ENCODE measurements at regions not wholly inside any gene's neighbourhood (a gene's known extent, or its start where the extent isn't known, plus 50 kb on each side); places are given as distances from the start of the nearest gene placed in this dataset.

DNA sequence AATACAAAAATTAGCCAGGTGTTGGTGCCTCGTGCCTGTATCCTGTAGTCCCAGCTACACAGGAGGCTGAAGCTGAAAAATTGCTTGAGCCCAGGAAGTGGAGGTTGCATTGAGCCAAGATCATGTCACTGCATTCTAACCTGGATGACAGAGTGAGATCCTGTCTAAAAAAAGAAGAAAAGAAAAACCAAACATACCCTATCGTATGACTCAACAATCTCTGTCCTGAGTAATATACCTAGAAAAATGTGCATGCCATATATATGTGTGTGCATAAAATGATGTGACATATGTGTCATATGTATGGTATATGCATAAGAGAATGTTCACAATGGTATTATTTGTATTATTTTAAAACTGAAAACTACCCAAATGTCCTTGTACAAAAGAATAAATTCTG lies 261.5 kb upstream of the CLEC14A start:
- intact Hi-C loops (cut with DNase I): no loop called here
- no peak for DNase-seq
- Histone ChIP-seq H3K27ac (ENCODE audit: low read depth in 2 of 2, low read length in 2 of 2) (no peak overlapping the region), H3K27me3 (ENCODE audit: control insufficient read depth, insufficient read depth, low read length) (no peaks in the 10 kb centered on the region), H3K4me1 (ENCODE audit: control insufficient read depth in 2 of 3, insufficient read depth in 2 of 3, low read depth in 1 of 3, low read length in 3 of 3) (no peaks in the 10 kb centered on the region), H3K4me3 (ENCODE audit: low read length in 3 of 3) (no peak overlapping the region), H3K9me3 (ENCODE audit: control insufficient read depth in 2 of 3, insufficient read depth in 1 of 3, low read length in 3 of 3) (no peaks in the 10 kb centered on the region), H3K36me3 (ENCODE audit: control insufficient read depth in 2 of 3, insufficient read depth in 3 of 3, low read length in 3 of 3) (no peaks in the 10 kb centered on the region), H3K9ac (ENCODE audit: low read length in 3 of 3) (no peak overlapping the region)
- TF ChIP-seq, protein P1, sequence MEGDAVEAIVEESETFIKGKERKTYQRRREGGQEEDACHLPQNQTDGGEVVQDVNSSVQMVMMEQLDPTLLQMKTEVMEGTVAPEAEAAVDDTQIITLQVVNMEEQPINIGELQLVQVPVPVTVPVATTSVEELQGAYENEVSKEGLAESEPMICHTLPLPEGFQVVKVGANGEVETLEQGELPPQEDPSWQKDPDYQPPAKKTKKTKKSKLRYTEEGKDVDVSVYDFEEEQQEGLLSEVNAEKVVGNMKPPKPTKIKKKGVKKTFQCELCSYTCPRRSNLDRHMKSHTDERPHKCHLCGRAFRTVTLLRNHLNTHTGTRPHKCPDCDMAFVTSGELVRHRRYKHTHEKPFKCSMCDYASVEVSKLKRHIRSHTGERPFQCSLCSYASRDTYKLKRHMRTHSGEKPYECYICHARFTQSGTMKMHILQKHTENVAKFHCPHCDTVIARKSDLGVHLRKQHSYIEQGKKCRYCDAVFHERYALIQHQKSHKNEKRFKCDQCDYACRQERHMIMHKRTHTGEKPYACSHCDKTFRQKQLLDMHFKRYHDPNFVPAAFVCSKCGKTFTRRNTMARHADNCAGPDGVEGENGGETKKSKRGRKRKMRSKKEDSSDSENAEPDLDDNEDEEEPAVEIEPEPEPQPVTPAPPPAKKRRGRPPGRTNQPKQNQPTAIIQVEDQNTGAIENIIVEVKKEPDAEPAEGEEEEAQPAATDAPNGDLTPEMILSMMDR (IDR thresholded peaks at IDR 0.05; ENCODE audit: borderline replicate concordance, extremely low read depth, insufficient read depth): no peak
- no peak for FAIRE-seq

DNA sequence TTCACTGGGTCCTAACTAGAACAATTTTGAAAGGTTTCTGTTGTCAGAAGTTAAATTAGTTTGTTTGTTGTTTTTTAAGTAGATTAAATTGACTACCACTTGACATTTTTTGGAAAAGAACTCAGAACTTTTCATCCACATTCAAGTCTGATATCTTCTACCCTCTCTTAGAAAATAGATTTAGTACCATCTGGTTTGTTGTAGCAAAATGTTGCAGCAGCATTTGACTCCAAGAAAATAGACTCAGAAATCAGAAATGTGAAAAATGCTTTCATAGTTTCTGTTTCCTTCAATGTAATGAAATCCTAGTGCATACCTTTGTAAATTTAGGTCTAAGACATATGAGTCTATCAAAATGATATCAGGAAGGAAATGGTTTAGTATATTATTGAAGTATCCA lies 256.3 kb upstream of the CLEC14A start:
- intact Hi-C loops (cut with DNase I): no loop called here
- no peaks in the 10 kb centered on the region for H3K36me3 ChIP-seq (ENCODE audit: control insufficient read depth in 2 of 3, insufficient read depth in 3 of 3, low read length in 3 of 3)
- H3K27me3 ChIP-seq (ENCODE audit: control insufficient read depth, insufficient read depth, low read length): no peaks in the 10 kb centered on the region
- H3K9ac ChIP-seq (ENCODE audit: low read length in 3 of 3): no peak overlapping the region
- no peak for FAIRE-seq
- no peaks in the 10 kb centered on the region for H3K4me1 ChIP-seq (ENCODE audit: control insufficient read depth in 2 of 3, insufficient read depth in 2 of 3, low read depth in 1 of 3, low read length in 3 of 3)
- no peak for DNase-seq
- no peak overlapping the region for H3K27ac ChIP-seq (ENCODE audit: low read depth in 2 of 2, low read length in 2 of 2)
- H3K9me3 ChIP-seq (ENCODE audit: control insufficient read depth in 2 of 3, insufficient read depth in 1 of 3, low read length in 3 of 3): no peaks in the 10 kb centered on the region
- TF ChIP-seq, protein P1 (IDR thresholded peaks at IDR 0.05; ENCODE audit: borderline replicate concordance, extremely low read depth, insufficient read depth): no peak
- H3K4me3 ChIP-seq (ENCODE audit: low read length in 3 of 3): no peak overlapping the region

- TF ChIP-seq, protein P1 (IDR thresholded peaks at IDR 0.05; ENCODE audit: borderline replicate concordance, extremely low read depth, insufficient read depth): no peak
- FAIRE-seq: no peak
Measured at GRCh38 chr14:38507299-38507698, 251.4 kb upstream of the CLEC14A start.

GRCh38 chr14:38505973-38506249 lies 250.0 kb upstream of the CLEC14A start:
- H3K27ac ChIP-seq (ENCODE audit: low read depth in 2 of 2, low read length in 2 of 2): no peak overlapping the region
- intact Hi-C loops (cut with DNase I): no loop called here
- FAIRE-seq (no peak), DNase-seq (no peak)
- TF ChIP-seq, protein P1 (IDR thresholded peaks at IDR 0.05; ENCODE audit: borderline replicate concordance, extremely low read depth, insufficient read depth): no peak
- H3K9ac ChIP-seq (ENCODE audit: low read length in 3 of 3): no peak overlapping the region
- H3K27me3 ChIP-seq (ENCODE audit: control insufficient read depth, insufficient read depth, low read length): no peaks in the 10 kb centered on the region
- no peaks in the 10 kb centered on the region for H3K36me3 ChIP-seq (ENCODE audit: control insufficient read depth in 2 of 3, insufficient read depth in 3 of 3, low read length in 3 of 3)
- no peak overlapping the region for H3K4me3 ChIP-seq (ENCODE audit: low read length in 3 of 3)
- no peaks in the 10 kb centered on the region for H3K4me1 ChIP-seq (ENCODE audit: control insufficient read depth in 2 of 3, insufficient read depth in 2 of 3, low read depth in 1 of 3, low read length in 3 of 3)
- H3K9me3 ChIP-seq (ENCODE audit: control insufficient read depth in 2 of 3, insufficient read depth in 1 of 3, low read length in 3 of 3): no peaks in the 10 kb centered on the region

More at GRCh38 chr14:38507299-38507698, 251.4 kb upstream of the CLEC14A start:
- intact Hi-C loops (cut with DNase I): no loop called here
- no peak for DNase-seq
- no peaks in the 10 kb centered on the region for H3K27me3 ChIP-seq (ENCODE audit: control insufficient read depth, insufficient read depth, low read length)
- no peaks in the 10 kb centered on the region for H3K9me3 ChIP-seq (ENCODE audit: control insufficient read depth in 2 of 3, insufficient read depth in 1 of 3, low read length in 3 of 3)
- H3K4me3 ChIP-seq (ENCODE audit: low read length in 3 of 3): no peak overlapping the region
- H3K27ac ChIP-seq (ENCODE audit: low read depth in 2 of 2, low read length in 2 of 2): no peak overlapping the region
- no peaks in the 10 kb centered on the region for H3K36me3 ChIP-seq (ENCODE audit: control insufficient read depth in 2 of 3, insufficient read depth in 3 of 3, low read length in 3 of 3)
- no peaks in the 10 kb centered on the region for H3K4me1 ChIP-seq (ENCODE audit: control insufficient read depth in 2 of 3, insufficient read depth in 2 of 3, low read depth in 1 of 3, low read length in 3 of 3)
- H3K9ac ChIP-seq (ENCODE audit: low read length in 3 of 3): no peak overlapping the region
